ENCODE measurements at regions not wholly inside any gene's neighbourhood (a gene's known extent, or its start where the extent isn't known, plus 50 kb on each side); places are given as distances from the start of the nearest gene placed in this dataset.

DNA sequence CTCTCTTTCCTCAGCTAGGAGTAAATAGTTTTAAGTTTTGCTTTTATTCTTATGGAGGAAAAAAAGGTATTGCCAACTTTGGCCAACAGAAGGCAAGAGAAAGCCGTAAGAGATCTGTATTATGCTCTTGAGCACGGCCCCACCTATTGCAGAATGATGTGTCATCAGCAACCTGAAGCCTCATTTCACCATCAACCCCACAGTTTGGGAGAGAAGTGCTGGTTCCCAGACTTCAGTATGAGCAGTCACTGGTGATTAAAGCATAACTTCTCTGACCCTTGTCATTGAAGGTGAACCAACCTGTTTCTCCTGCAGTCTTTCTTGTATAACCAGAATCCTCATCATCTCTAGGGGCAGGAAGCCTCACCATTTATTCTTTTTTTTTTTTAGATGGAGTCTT is 100.2 kb downstream of the SIPA1L2 start (continued):
- no peak for TF ChIP-seq ELF4 (CRISPR knock-in tag; IDR thresholded peaks at IDR 0.05; ENCODE audit: low read depth)

- H3K27ac Mint-ChIP-seq, result no peak overlapping the region
- H3K4me3 Mint-ChIP-seq, result no peak overlapping the region
- DNase-seq (ENCODE audit: low spot score) (no peak), ATAC-seq (no peak)
- POLR2A ChIA-PET, result no interaction called here
- H3K36me3 Mint-ChIP-seq, result no peaks in the 10 kb centered on the region
- no peaks in the 10 kb centered on the region; the same call in 1 of the 2 replicates for H3K27me3 Mint-ChIP-seq (ENCODE audit: low read depth)
- no peak for TF ChIP-seq E2F1 (CRISPR knock-in tag; IDR thresholded peaks at IDR 0.05)
- TF ChIP-seq NR2C2 (CRISPR knock-in tag; IDR thresholded peaks at IDR 0.05), result no peak
- TF ChIP-seq E2F4 (CRISPR knock-in tag; IDR thresholded peaks at IDR 0.05; ENCODE audit: borderline replicate concordance, low read depth), result no peak
- TF ChIP-seq ZBTB21 (CRISPR knock-in tag; IDR thresholded peaks at IDR 0.05; ENCODE audit: borderline replicate concordance), result no peak
- no peak for TF ChIP-seq PRDM15 (CRISPR knock-in tag; IDR thresholded peaks at IDR 0.05)
- TF ChIP-seq ERG (CRISPR knock-in tag; IDR thresholded peaks at IDR 0.05), result no peak
- no peak for TF ChIP-seq ZMAT4 (CRISPR knock-in tag; IDR thresholded peaks at IDR 0.05)
- TF ChIP-seq JUN (CRISPR knock-in tag; IDR thresholded peaks at IDR 0.05), result no peak
- no peak for TF ChIP-seq NFE2L1 (CRISPR knock-in tag; IDR thresholded peaks at IDR 0.05)
- TF ChIP-seq, protein P1, sequence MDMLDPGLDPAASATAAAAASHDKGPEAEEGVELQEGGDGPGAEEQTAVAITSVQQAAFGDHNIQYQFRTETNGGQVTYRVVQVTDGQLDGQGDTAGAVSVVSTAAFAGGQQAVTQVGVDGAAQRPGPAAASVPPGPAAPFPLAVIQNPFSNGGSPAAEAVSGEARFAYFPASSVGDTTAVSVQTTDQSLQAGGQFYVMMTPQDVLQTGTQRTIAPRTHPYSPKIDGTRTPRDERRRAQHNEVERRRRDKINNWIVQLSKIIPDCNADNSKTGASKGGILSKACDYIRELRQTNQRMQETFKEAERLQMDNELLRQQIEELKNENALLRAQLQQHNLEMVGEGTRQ (CRISPR knock-in tag; IDR thresholded peaks at IDR 0.05), result no peak
- TF ChIP-seq KAT7 (CRISPR knock-in tag; IDR thresholded peaks at IDR 0.05; ENCODE audit: borderline replicate concordance), result no peak
- TF ChIP-seq HMGA2 (CRISPR knock-in tag; IDR thresholded peaks at IDR 0.05), result no peak
- no peak for TF ChIP-seq NFATC4 (CRISPR knock-in tag; IDR thresholded peaks at IDR 0.05)
- CTCF ChIA-PET, result no interaction called here
- H3K4me1 Mint-ChIP-seq, result no peaks in the 10 kb centered on the region
- H3K9me3 Mint-ChIP-seq, result no peaks in the 10 kb centered on the region
Measured at GRCh38 chr1:232528472-232529089, 101.4 kb downstream of the SIPA1L2 start.

DNA sequence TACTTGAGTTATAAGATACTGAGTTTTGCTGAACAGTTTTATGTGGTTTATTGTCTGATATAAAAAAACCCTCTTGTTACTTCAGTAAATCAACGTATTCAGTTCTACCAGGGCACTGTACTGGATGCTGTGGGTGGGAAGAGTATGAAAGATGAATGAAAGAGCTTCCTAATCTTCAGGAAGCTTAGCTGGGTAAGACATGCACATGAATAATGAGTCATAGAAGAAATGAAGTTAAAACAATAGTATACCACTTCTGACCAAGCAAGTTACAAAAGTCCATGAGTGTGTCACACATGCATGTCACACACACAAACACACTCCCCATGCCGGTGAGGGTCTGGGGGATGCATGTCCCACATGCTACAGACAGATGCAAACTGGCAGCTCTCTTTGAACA is 105.9 kb downstream of the SIPA1L2 start:
- no peak overlapping the region for H3K4me3 Mint-ChIP-seq
- TF ChIP-seq MYBL2 (CRISPR knock-in tag; IDR thresholded peaks at IDR 0.05) (no peak), IRF2 (CRISPR knock-in tag; IDR thresholded peaks at IDR 0.05; ENCODE audit: borderline replicate concordance, low read depth) (no peak), CBFB (CRISPR knock-in tag; IDR thresholded peaks at IDR 0.05; ENCODE audit: low read depth) (no peak), ZNF121 (CRISPR knock-in tag; IDR thresholded peaks at IDR 0.05) (no peak), NR1H2 (CRISPR knock-in tag; IDR thresholded peaks at IDR 0.05) (no peak), E2F4 (CRISPR knock-in tag; IDR thresholded peaks at IDR 0.05; ENCODE audit: borderline replicate concordance, low read depth) (no peak)
- TF ChIP-seq, protein P2, sequence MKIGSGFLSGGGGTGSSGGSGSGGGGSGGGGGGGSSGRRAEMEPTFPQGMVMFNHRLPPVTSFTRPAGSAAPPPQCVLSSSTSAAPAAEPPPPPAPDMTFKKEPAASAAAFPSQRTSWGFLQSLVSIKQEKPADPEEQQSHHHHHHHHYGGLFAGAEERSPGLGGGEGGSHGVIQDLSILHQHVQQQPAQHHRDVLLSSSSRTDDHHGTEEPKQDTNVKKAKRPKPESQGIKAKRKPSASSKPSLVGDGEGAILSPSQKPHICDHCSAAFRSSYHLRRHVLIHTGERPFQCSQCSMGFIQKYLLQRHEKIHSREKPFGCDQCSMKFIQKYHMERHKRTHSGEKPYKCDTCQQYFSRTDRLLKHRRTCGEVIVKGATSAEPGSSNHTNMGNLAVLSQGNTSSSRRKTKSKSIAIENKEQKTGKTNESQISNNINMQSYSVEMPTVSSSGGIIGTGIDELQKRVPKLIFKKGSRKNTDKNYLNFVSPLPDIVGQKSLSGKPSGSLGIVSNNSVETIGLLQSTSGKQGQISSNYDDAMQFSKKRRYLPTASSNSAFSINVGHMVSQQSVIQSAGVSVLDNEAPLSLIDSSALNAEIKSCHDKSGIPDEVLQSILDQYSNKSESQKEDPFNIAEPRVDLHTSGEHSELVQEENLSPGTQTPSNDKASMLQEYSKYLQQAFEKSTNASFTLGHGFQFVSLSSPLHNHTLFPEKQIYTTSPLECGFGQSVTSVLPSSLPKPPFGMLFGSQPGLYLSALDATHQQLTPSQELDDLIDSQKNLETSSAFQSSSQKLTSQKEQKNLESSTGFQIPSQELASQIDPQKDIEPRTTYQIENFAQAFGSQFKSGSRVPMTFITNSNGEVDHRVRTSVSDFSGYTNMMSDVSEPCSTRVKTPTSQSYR (CRISPR knock-in tag; IDR thresholded peaks at IDR 0.05), result no peak

More for the DNA sequence above, 105.9 kb downstream of the SIPA1L2 start:
- no peaks in the 10 kb centered on the region for H3K36me3 Mint-ChIP-seq
- POLR2A ChIA-PET, result interaction anchor here (0.6 kb wide), 1 partner anchor 895 kb away, joined by 4 read pairs; no protein-coding TSS in a partner anchor
- H3K9me3 Mint-ChIP-seq, result no peaks in the 10 kb centered on the region
- H3K4me1 Mint-ChIP-seq, result no peaks in the 10 kb centered on the region
- H3K27me3 Mint-ChIP-seq (ENCODE audit: low read depth), result no peaks in the 10 kb centered on the region
- no peak for DNase-seq (ENCODE audit: low spot score)
- ATAC-seq, result no peak
- CTCF ChIA-PET, result no interaction called here
- no peak overlapping the region for H3K27ac Mint-ChIP-seq
